GM19468 (cell line): ENCODE measurements at regions not wholly inside any gene's neighbourhood (a gene's known extent, or its start where the extent isn't known, plus 50 kb on each side); places are given as distances from the start of the nearest gene placed in this dataset.

Experiments used
- ATAC-seq: cut with Tn5 transposase; IDR thresholded peaks from one replicate; pipeline ENCODE4 v1.9.1; 2021; ENCODE audit warnings: mild to moderate bottlenecking, moderate library complexity, moderate number of reproducible peaks; ENCODE audit not compliant: unreplicated experiment; ENCODE audit errors: extremely low read depth

DNA sequence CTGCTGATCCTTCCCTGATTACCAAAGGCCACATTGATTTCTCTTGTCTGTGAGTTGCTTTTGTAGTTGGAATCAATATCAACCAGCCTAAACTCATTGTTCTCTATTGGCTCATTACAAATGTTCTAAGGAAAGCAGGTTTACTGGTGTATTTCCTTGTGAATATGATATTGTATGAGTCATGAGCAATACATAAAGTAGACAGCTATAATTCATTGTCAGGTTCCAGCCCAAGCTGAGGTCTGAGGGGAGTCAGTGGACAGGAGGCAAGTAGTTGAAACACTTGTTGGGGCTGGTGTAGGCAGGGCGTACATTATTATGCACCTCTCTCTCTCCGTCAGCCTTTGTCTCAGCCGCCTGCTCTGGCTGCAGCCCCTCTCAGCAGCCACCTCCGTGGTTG lies 451.7 kb downstream of the IPMK start:
- ATAC-seq: no peak

DNA sequence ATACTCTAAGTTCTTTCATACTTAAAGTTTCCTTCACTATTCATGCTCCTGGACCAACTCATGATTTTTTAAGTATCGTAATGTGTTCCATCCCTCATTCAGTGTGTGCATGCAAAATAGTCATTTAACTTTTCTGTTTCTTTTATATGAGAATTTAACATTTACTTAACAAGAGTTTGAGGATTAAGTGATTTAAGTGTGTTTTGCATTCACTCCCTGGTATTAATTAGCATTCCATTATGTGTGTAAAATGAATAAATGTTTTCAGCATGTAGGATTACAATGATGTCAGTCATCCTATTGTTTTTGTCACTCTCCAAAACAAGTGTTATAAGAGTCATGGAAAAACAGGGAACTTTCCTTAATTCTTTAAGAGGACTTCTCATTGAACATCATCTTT lies 457.7 kb downstream of the IPMK start:
- no peak for ATAC-seq

DNA sequence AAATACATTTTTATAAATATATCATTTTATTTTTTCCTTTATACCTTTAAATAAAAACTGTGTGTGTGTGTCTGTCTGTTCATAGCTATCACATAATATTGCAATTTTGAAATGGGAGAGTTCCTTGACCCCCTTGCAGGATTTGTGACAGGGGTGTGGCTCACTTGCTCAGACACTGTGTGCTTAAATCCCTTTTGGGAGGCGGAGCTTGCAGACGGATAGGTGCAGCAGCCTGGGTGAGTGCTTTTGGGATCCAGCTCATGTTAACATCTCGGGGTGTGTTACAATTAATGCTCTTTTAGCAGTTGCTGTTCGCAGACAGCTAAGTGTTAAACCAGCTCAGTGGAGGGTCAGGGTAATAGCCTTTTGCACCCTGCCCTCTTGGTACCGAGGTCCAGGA lies 459.8 kb downstream of the IPMK start:
- ATAC-seq: no peak

DNA sequence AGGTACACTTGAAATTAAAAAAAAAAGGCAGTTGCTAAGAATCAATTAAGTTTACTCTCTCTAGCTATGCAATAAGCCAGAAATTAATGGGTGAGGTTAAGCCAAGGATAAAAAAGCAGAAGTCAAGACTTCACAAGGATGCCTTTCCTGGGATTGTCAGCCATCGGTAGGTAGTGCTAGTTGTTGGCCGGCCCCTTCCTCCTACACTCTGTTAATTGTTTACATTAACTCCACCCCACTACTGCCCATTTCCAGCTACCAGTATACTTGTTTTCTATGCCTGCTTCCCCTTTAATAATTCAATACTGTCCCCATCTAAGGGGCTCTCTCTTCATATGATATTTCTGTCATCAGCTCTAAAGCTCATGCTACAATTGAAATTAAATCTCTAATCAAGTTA lies 461.0 kb downstream of the IPMK start:
- ATAC-seq: no peak

DNA sequence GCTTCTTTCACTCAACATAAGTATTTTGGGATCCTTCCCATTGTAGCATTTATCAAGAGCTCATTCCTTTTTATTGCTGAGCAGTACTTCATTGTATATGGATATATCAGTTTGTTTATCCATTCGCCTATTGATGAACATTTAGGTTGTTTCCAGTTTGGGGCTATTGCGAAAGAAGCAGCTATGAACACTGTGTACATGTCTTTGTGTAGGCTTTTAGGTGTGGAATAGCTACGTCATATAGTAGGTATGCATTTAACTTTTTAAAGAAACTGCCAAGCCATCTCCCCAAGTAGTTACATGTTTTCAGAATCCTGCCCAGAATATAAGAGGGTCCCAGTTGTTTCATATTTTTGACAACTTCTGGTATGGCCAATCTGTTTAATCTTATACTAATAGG lies 468.1 kb downstream of the IPMK start:
- no peak for ATAC-seq

DNA sequence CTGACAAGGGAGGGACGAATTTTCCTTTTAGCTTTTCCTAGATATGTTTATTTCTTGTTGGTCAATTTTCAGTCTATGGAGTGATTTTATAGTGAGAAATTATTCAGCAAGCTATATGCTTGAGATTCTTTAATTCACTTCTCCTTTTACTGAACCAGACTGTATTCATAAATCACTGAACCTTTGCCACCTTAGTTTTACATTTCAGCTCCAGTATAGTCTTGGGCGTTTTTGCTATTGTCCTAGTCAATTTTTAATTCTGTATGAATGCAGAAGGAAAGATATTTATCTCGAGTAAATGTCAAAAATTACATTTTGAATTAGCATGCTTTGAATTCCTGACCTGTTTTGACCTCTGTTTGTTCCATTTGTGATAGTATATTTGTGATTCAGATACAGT lies 468.9 kb downstream of the IPMK start:
- no peak for ATAC-seq

DNA sequence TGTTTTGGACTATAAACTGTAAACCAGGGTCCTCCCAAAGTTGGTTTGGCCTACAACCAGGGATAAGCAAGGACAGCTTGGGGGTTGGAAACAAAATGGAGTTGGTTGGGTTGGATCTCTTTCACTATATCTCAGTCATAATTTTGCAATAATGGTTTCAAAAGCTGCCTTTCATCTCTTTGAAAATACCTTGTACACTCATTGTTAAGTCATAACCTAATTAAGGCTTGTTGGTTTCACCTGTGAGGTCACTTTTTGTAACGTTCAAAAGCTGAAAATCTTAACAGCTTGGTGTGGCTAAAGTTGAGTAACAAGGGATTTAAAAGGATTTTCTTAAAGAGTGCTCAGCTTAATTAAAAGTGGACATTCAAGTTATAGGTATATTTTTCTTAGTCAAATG lies 476.1 kb downstream of the IPMK start:
- ATAC-seq: no peak

DNA sequence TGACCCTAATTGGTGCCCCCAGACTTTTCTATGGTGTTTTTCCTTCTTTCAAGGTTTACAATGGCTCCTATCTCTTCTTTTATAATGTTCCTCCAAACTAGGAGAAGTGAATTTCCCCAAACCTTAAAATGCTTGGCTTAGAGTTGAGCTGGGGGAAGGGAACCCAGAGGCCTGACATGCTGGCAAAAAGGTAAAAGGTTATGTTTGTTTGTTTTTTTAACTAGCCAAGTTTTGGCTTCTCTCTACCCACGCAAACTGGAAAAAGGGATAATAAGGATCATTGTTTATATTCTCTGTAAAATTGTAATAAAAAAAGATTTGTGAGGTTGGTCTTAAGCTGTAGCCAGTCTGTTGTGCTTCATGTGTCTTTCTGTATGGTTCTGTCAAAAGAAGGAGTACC lies 477.0 kb downstream of the IPMK start:
- ATAC-seq: no peak

DNA sequence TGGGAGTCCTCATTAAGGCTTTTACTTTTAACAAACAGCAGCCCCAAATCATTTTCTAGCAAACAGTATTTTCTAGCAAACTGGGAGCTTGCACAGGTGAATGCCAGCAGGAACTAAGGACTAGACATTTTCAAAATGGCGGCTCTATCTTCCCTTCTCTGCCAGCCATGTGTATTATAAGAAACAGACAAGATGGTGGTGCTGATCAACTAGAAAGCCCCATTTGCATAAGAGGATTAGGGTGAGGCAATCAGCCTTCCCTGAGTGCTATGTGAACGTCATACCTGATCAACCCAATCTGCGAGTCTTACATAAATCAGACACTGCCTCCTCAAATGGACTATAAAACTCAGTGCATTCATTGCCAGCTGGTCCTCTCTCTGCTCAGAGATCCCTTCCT lies 479.6 kb downstream of the IPMK start:
- ATAC-seq: no peak

DNA sequence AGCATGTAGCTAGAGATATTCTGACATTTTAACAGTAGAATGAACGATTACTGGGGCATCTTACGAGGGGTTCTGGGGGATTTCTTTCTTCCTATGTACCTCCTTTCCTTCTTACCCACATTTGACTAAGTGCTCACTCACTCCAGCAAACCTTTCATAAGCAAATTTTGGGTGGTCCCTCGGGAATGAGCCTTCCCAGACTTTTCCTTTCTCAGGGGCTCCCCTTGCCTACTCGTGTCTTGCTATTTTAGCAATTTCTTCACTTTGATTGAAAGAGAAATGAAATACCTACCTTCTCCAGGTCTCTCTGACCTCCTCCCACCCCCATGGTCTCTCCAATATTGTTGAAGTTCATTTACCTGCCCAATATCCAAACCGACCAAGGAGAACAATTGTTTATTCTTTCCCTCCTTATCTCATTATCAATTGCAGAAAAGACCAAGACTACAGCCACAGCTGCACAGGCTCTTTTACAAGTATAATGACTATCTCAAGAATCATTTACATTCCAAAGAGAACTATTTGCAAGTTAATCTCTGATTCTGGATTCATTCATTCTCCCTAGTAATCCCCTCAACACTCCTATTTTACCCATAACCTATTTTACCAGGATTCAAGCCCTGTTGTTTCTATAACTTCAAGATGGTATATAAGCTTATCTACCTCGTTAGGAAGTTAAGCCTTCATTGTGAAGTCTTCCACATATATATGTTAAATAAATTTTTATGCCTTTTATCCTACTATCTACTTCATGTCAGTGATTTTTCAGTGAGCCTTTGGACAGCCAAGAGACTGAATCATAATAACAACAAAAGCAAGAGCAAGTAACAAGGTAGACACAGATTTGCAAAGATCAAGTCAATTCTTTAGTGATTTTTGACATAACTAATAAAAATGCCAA lies 480.6 kb downstream of the IPMK start:
- ATAC-seq: no peak

DNA sequence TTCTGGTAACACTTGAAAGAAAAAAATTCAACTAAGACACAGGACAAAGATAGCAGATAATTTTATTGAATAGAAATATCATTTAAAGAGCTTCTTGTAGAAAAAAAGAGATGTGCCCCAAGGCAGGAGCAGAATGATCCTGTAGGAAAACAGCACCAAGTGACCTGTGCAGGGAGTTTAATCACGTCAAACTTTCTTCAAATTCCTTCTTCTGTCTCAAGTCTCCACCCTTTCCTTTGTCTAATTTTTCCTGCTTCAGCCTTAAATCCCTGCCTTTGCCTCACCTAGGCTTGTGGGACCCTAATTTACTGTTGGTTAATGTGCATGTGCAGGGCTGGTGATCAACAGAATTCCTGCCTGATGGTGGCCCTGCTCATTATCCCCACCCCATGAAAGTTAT lies 481.4 kb downstream of the IPMK start:
- no peak for ATAC-seq

DNA sequence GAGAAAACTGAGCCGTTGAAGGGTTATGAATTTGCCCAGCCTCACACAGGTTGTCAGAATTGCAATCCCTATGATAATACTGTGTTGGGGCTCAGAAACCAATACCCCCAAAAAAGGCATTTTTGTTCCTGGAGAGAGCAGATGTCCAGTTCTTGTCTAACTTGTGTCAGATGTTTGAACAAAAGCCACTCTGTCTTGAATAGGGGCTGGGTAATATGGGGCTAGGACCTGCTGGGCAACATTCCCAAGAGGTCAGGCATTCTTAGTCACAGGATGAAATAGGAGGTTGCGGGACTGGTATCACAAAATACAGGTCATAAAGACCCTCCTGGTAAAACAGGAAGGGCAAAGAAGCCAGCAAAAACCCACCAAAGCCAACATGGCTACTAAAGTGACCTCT lies 482.1 kb downstream of the IPMK start:
- ATAC-seq: no peak

DNA sequence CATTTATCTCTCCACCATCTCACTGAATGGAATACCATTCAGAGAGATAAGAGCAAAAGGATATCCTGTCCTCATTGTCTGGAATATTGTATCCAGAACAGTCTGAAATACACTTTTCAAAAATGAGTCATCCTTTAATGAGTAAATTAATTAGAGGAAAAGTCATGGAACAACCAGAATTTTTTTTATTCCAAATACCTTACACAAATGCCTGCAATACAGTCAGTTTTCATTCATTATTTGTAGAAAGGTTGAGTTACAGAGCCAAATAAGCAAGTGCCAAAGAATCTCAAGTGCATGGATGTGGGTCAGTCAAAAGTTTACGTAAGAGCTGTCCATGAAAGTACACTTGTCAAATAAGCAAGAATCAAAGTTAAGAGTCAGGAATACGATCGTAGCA lies 482.6 kb downstream of the IPMK start:
- ATAC-seq: no peak

DNA sequence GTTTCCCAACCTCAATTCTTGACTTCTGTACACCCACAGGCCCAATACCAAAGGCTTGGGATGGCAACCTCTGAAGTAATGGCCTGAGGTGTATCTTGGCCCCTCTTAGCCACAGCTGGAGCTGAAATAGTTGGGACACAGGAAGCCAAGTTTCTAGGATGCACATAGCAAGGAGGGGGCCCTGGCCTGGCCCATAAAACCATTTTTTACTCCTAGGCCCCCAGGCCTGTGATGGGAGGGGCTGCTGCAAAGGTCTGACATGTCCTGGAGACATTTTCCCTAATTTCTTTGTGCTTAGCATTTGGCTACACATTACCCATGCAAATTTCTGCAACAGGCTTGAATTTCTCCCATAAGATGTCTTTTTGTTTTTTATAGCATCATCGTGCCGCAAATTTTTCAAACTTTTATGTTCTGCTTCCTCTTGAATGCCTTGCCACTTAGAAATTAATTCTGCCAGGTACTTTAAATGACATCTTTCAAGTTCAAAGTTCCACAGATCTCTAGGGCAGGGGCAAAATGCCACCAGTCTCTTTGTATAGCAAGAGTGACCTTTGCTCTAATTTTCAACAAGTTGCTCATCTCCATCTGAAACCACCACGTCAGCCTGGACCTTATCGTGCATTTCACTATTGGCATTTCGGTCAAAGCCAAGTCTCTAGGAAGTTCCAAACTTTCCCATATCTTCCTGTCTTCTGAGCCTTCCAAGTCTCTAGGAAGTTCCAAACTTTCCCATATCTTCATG lies 490.8 kb downstream of the IPMK start:
- ATAC-seq: no peak

DNA sequence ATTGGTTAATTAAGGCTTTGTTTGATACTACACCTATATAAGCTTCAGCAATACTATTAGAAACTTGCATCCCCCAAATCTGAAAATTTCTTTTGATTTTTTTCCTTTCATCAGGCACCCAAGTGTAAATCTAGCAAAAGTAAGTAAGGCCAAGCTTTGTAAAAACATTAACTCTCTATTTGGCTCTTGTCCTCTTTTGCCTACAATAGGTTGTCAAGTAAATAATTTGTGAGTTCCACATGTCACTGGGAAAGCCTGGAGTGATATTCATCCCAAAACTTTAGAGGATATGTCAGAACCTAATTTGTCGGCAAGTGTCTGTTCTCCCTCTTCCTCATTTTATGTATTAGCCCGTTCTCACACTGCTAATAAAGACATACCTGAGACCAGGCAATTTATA lies 492.4 kb downstream of the IPMK start:
- no peak for ATAC-seq

DNA sequence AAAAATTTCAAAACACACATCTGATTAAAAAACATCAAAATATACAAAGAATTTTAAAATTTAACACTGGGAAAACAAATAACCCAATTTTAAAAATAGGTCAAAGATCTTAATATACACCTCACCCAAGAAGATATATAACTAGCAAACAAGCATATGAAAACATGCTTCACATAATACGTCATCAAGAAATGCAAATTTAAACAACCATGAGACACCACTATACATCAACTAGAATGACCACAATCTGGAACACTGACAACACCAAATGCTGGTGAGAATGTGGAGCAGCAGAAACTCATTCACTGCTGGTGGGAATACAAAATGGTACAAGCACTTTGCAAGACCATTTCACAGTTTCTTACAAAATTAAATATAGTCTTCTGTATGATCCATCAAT lies 498.4 kb downstream of the IPMK start:
- ATAC-seq: no peak

DNA sequence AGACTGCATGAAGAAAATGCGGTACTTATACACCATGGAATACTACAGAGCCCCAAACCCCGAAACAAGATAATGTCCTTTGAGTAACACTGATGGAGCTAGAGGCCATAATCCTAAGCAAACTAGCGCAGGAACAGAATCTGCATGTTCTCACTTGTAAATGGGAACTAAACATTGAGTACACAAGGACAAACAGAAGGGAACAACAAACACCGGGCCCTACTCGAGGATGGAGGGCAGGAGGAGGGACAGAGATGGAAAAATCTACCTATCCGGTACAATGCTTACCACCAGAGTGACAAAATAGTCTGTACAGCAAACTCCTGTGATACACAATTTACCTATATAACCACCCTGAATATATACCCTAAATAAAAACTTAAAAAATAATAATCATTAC lies 507.9 kb downstream of the IPMK start:
- no peak for ATAC-seq

DNA sequence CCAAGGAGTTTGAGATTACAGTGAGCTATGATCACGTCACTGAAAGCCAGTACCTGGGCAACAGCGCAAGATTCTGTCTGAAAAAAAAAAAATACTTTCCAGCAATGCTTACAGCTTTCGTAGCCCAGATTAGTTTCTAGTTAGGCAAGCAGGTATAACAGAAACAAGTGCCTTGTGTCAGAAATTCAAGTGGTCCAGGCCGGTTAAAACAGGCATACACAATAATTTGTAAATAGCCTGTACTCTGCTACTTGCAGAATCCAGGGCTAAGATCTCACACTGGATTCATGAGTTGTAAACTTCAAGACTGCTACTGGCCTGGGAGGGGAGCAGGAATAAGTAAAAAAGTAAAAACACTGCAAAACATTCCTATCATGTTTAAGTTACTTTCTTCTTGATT lies 512.9 kb downstream of the IPMK start:
- ATAC-seq: no peak

DNA sequence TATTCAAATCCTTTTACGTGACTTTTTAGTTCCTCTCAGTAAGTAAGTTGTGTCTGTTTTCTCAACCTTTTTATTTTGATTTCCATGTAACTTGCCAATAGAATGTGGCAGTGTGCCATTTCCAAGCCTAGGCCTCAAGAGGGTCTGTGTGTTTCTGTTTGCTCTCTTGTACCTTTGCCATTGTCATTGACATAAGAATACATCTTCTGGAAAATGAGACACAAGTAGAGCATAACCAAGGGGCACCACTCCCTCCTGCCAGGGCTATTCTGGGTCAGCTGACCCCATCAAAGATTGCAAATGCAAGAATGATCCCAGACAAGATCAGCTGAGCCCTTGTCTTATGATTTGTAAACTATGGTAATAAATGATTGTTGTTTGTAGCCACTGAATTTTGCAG lies 524.0 kb downstream of the IPMK start:
- ATAC-seq: no peak

DNA sequence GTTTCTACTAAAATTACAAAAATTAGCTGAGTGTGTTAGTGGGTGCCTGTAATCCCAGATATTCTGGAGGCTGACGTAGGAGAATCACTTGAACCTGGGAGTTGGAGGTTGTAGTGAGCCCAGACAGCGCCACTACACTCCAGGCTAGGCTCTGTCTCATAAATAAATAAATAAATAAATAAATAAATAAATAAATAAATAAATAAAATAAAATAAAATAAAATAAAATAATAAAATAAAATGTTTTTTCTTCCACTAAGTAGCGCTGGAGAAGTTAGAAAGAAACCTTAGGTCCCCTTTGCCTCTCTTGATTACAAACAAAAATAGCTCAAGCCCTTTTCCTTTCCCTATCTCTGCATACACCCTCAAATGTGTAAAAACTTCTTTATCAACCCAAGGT lies 525.9 kb downstream of the IPMK start:
- no peak for ATAC-seq

DNA sequence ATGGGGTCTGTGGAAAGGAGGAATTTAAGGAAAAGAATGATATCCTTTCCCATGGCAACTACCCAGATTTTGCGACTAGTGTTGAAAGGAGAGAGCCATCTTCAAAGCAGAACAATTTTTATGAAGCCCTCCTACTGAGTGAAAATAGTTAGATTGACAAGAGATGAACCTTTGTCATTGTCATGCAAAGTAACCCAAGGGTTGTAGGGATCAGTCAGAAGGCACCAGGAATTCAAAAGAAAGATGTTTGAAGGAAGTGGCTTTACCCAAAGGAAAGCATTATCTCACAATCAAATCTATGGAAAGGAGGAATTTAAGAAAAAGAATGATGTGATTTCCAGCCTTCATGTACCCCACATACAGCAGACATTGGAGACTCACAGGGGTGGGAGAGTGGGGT lies 544.4 kb downstream of the IPMK start:
- no peak for ATAC-seq

DNA sequence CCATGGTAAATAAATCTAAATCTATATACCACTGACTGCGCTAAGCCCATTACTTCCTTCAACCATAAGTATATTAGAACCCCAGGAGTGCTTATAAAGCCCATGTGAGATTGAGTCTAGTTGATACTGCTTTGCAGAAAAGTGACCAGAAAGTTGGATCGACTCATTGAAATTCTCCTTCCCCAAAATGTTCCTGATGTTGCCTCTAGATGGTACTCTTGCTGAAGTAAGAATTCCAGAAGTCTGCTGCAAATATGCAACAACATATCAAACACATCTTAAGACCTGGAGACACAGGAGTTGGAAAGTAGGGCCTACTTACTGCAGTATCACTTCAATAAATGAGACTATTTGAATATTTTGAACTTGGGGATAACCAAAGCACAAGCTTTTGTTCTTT lies 550.8 kb downstream of the IPMK start:
- ATAC-seq: no peak
